ENCODE measurements at regions not wholly inside any gene's neighbourhood (a gene's known extent, or its start where the extent isn't known, plus 50 kb on each side); places are given as distances from the start of the nearest gene placed in this dataset.

- peaks cover 2% of the 10 kb centered on the region for H3K9me3 ChIP-seq (replicated peaks; ENCODE audit: control insufficient read depth, low read depth, low read length)
- no peaks in the 10 kb centered on the region for H3K4me1 ChIP-seq (ENCODE audit: control insufficient read depth, insufficient read depth, low read length)
- no peaks in the 10 kb centered on the region for H3K36me3 ChIP-seq (ENCODE audit: control insufficient read depth, insufficient read depth, low read length)
- H3K4me3 ChIP-seq (ENCODE audit: low read length): no peak overlapping the region
- DNase-seq: no peak
- no peaks in the 10 kb centered on the region for H3K27me3 ChIP-seq (ENCODE audit: control insufficient read depth, insufficient read depth, low read length)
- H3K27ac ChIP-seq (ENCODE audit: low read length): no peak overlapping the region
- 57% methylated on average over 1 of the region's 2 CpGs for WGBS (ENCODE audit: insufficient coverage)
These were observed 89.9 kb upstream of the IGF1 start for GRCh38 chr12:102570256-102570655.

- Histone ChIP-seq H3K4me3 (ENCODE audit: low read length) (no peak overlapping the region), H3K4me1 (ENCODE audit: control insufficient read depth, insufficient read depth, low read length) (no peaks in the 10 kb centered on the region), H3K36me3 (ENCODE audit: control insufficient read depth, insufficient read depth, low read length) (no peaks in the 10 kb centered on the region), H3K27me3 (ENCODE audit: control insufficient read depth, insufficient read depth, low read length) (no peaks in the 10 kb centered on the region), H3K9me3 (replicated peaks; ENCODE audit: control insufficient read depth, low read depth, low read length) (peaks cover 4% of the 10 kb centered on the region), H3K27ac (ENCODE audit: low read length) (no peak overlapping the region)
- WGBS (ENCODE audit: insufficient coverage): no CpG with 5 or more reads among the region's 1 CpG
- DNase-seq: no peak
These were observed 89.4 kb upstream of the IGF1 start for GRCh38 chr12:102569803-102570202.

- DNase-seq: no peak
- H3K27me3 ChIP-seq (ENCODE audit: control insufficient read depth, insufficient read depth, low read length): no peaks in the 10 kb centered on the region
- H3K4me3 ChIP-seq (ENCODE audit: low read length): no peak overlapping the region
- H3K36me3 ChIP-seq (ENCODE audit: control insufficient read depth, insufficient read depth, low read length): no peaks in the 10 kb centered on the region
- H3K27ac ChIP-seq (ENCODE audit: low read length): no peak overlapping the region
- H3K9me3 ChIP-seq (replicated peaks; ENCODE audit: control insufficient read depth, low read depth, low read length): peaks cover 4% of the 10 kb centered on the region
- WGBS (ENCODE audit: insufficient coverage): 48% methylated on average over 2 of the region's 4 CpGs
- no peaks in the 10 kb centered on the region for H3K4me1 ChIP-seq (ENCODE audit: control insufficient read depth, insufficient read depth, low read length)
These were observed 87.9 kb upstream of the IGF1 start for GRCh38 chr12:102568276-102568675.

GRCh38 chr12:102567031-102567985 lies 86.9 kb upstream of the IGF1 start:
- 61% methylated on average over 4 of the region's 6 CpGs for WGBS (ENCODE audit: insufficient coverage)
- H3K36me3 ChIP-seq (ENCODE audit: control insufficient read depth, insufficient read depth, low read length): no peaks in the 10 kb centered on the region
- no peaks in the 10 kb centered on the region for H3K4me1 ChIP-seq (ENCODE audit: control insufficient read depth, insufficient read depth, low read length)
- peaks cover 4% of the 10 kb centered on the region for H3K9me3 ChIP-seq (replicated peaks; ENCODE audit: control insufficient read depth, low read depth, low read length)
- DNase-seq: no peak
- H3K27me3 ChIP-seq (ENCODE audit: control insufficient read depth, insufficient read depth, low read length): no peaks in the 10 kb centered on the region
- H3K4me3 ChIP-seq (ENCODE audit: low read length): no peak overlapping the region
- H3K27ac ChIP-seq (ENCODE audit: low read length): no peak overlapping the region

- Histone ChIP-seq H3K9me3 (replicated peaks; ENCODE audit: control insufficient read depth, low read depth, low read length) (peaks cover 4% of the 10 kb centered on the region), H3K36me3 (ENCODE audit: control insufficient read depth, insufficient read depth, low read length) (no peaks in the 10 kb centered on the region), H3K27me3 (ENCODE audit: control insufficient read depth, insufficient read depth, low read length) (no peaks in the 10 kb centered on the region), H3K27ac (ENCODE audit: low read length) (no peak overlapping the region), H3K4me1 (ENCODE audit: control insufficient read depth, insufficient read depth, low read length) (no peaks in the 10 kb centered on the region), H3K4me3 (ENCODE audit: low read length) (no peak overlapping the region)
- no CpG with 5 or more reads among the region's 3 CpGs for WGBS (ENCODE audit: insufficient coverage)
- no peak for DNase-seq
These were observed 85.2 kb upstream of the IGF1 start for GRCh38 chr12:102565555-102565954.

GRCh38 chr12:102564026-102564425 lies 83.7 kb upstream of the IGF1 start:
- Histone ChIP-seq H3K4me3 (ENCODE audit: low read length) (no peak overlapping the region), H3K27me3 (ENCODE audit: control insufficient read depth, insufficient read depth, low read length) (no peaks in the 10 kb centered on the region), H3K27ac (ENCODE audit: low read length) (no peak overlapping the region), H3K9me3 (replicated peaks; ENCODE audit: control insufficient read depth, low read depth, low read length) (peaks cover 4% of the 10 kb centered on the region), H3K4me1 (ENCODE audit: control insufficient read depth, insufficient read depth, low read length) (no peaks in the 10 kb centered on the region), H3K36me3 (ENCODE audit: control insufficient read depth, insufficient read depth, low read length) (no peaks in the 10 kb centered on the region)
- DNase-seq: no peak
- 83% methylated on average over 2 of the region's 4 CpGs for WGBS (ENCODE audit: insufficient coverage)

- no peak overlapping the region for H3K4me3 ChIP-seq (ENCODE audit: low read length)
- no peak for DNase-seq
- H3K27ac ChIP-seq (ENCODE audit: low read length): no peak overlapping the region
- 22% methylated on average over 1 of the region's 2 CpGs for WGBS (ENCODE audit: insufficient coverage)
- no peaks in the 10 kb centered on the region for H3K4me1 ChIP-seq (ENCODE audit: control insufficient read depth, insufficient read depth, low read length)
- no peaks in the 10 kb centered on the region for H3K36me3 ChIP-seq (ENCODE audit: control insufficient read depth, insufficient read depth, low read length)
- H3K9me3 ChIP-seq (replicated peaks; ENCODE audit: control insufficient read depth, low read depth, low read length): peaks cover 4% of the 10 kb centered on the region
- no peaks in the 10 kb centered on the region for H3K27me3 ChIP-seq (ENCODE audit: control insufficient read depth, insufficient read depth, low read length)
These were observed 82.6 kb upstream of the IGF1 start for GRCh38 chr12:102562836-102563425.

- WGBS (ENCODE audit: insufficient coverage): 80% methylated on average over 1 of the region's 2 CpGs
- no peaks in the 10 kb centered on the region for H3K27me3 ChIP-seq (ENCODE audit: control insufficient read depth, insufficient read depth, low read length)
- no peaks in the 10 kb centered on the region for H3K36me3 ChIP-seq (ENCODE audit: control insufficient read depth, insufficient read depth, low read length)
- no peak overlapping the region for H3K27ac ChIP-seq (ENCODE audit: low read length)
- no peak for DNase-seq
- no peak overlapping the region for H3K4me3 ChIP-seq (ENCODE audit: low read length)
- H3K4me1 ChIP-seq (ENCODE audit: control insufficient read depth, insufficient read depth, low read length): no peaks in the 10 kb centered on the region
- H3K9me3 ChIP-seq (replicated peaks; ENCODE audit: control insufficient read depth, low read depth, low read length): no peaks in the 10 kb centered on the region
These were observed 70.8 kb upstream of the IGF1 start for GRCh38 chr12:102551186-102551585.

- H3K27ac ChIP-seq (ENCODE audit: low read length): no peak overlapping the region
- H3K9me3 ChIP-seq (replicated peaks; ENCODE audit: control insufficient read depth, low read depth, low read length): no peaks in the 10 kb centered on the region
- no peaks in the 10 kb centered on the region for H3K27me3 ChIP-seq (ENCODE audit: control insufficient read depth, insufficient read depth, low read length)
- DNase-seq: no peak
- no peak overlapping the region for H3K4me3 ChIP-seq (ENCODE audit: low read length)
- H3K36me3 ChIP-seq (ENCODE audit: control insufficient read depth, insufficient read depth, low read length): no peaks in the 10 kb centered on the region
- 51% methylated on average over 3 of the region's 5 CpGs for WGBS (ENCODE audit: insufficient coverage)
- H3K4me1 ChIP-seq (ENCODE audit: control insufficient read depth, insufficient read depth, low read length): no peaks in the 10 kb centered on the region
These were observed 69.3 kb upstream of the IGF1 start for GRCh38 chr12:102549691-102550090.

GRCh38 chr12:102548543-102548942 lies 68.2 kb upstream of the IGF1 start:
- Histone ChIP-seq H3K36me3 (ENCODE audit: control insufficient read depth, insufficient read depth, low read length) (no peaks in the 10 kb centered on the region), H3K27me3 (ENCODE audit: control insufficient read depth, insufficient read depth, low read length) (no peaks in the 10 kb centered on the region), H3K27ac (ENCODE audit: low read length) (no peak overlapping the region), H3K9me3 (replicated peaks; ENCODE audit: control insufficient read depth, low read depth, low read length) (no peaks in the 10 kb centered on the region), H3K4me1 (ENCODE audit: control insufficient read depth, insufficient read depth, low read length) (peaks cover under 1% of the 10 kb centered on the region), H3K4me3 (ENCODE audit: low read length) (no peak overlapping the region)
- 63% methylated on average over 3 of the region's 3 CpGs for WGBS (ENCODE audit: insufficient coverage)
- DNase-seq: no peak
